Right lung (tissue), 2 donors: ENCODE measurements at regions not wholly inside any gene's neighbourhood (a gene's known extent, or its start where the extent isn't known, plus 50 kb on each side); places are given as distances from the start of the nearest gene placed in this dataset.

ENCODE experiments used
- DNase-seq, 2 donors: peaks; one replicate each; pipeline ENCODE4 v3.0.0-alpha.2; 2013

DNA sequence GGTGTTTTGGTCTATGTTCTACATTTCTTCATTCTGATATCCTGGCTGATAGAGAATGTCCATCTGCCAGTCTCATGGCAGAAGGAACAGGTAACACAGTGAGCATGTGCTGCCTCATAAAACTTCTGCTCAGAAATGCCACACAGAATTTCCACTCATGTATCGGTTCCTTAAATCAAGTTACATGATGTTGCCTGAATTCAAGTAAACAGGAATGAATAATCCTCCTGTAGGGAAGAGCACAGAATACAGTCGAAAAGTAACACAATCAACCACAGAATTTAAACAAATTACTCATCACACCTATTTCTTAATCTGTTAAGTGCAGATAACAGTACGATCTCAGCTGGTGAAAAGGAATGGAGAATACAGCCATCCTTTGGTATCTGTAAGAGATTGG, 74.7 kb downstream of the FAM217A start:
- DNase-seq, result no peak

DNA sequence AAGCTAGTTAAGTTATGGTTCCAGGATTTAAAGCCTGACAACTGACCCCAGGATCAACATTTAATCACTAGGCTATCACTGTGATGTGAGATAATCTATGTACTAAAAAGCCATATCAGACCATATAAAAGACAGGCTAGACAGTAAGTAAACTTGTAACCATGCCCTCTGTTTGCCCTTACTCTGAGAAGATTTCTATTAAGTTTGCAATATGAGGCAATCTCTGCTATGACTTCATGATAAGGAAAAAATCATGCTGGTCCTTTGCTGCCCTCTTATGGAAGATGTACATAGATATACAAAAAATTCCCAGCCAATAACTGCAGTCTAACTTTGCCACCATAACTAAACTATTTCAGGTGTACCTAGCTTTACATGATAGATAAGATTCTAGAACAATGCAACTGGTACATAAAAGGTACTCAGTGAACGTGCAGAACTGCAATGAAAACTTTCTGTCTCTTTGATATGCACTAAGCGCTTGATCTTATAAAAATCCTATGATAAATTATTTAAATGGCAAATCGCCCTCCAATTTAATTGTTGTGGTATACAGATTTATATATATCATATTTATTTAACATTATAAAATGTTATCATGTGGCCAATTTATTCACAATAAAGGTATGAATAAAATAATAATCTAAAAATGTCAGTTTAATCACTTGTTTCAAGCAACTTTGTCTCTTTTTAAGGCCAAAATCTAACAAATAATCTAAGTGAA, 70.5 kb downstream of the FAM217A start:
- DNase-seq, result peak; percentile 60 to 75

DNA sequence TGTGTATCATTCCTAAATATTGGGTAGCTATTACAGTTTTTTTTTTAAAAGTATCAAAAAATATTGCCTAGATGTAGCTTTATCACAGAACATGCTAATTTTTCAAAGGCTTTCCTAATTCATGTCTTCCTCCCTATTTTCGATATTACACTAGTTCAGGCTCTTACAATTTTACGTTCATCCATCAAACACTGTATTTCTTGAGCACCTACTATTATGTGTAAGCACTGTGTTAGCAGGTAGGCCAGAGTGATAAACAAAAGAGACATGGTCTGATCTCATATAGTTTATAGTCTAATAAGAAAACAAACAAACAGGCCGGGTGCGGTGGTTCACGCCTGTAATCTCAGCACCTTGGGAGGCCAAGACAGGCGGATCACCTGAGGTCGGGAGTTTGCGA, 69.5 kb downstream of the FAM217A start:
- DNase-seq, result no peak

DNA sequence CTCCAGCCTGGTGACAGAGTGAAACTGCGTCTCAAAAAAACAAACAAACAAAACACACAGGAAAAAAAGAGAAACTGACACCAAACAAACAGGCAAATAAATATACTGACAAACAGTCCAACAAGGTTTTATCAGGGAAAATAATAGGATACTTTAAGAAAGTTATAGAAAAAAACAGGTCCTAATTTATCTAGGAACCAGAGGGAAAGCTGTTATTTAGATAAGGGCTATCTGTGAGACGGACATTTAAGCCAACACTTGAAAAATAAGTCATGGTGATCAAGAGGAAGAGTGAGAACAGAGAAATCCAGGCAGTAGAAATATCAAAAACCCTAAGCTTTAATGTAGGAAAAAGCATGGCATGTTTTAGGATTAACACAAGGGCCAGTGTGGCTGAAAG, 68.9 kb downstream of the FAM217A start:
- no peak for DNase-seq

DNA sequence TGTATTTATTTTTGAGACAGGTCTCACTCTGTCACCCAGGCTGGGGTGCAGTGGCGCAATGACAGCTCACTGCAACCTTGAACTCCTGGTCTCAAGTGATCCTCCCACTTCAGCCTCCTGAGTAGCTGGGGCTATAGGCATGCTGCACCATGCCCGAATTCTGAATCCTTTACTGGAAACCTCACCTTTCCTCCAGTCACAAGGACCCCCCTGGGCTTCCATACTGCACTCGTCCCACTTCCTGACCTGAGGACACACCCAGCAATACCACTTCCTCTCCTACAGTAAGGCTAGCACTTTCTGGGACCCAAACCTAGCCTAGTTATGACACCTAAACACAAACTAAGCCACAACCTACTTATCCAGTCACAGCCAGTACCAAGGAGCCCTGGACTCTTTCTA, 68.2 kb downstream of the FAM217A start:
- no peak for DNase-seq

DNA sequence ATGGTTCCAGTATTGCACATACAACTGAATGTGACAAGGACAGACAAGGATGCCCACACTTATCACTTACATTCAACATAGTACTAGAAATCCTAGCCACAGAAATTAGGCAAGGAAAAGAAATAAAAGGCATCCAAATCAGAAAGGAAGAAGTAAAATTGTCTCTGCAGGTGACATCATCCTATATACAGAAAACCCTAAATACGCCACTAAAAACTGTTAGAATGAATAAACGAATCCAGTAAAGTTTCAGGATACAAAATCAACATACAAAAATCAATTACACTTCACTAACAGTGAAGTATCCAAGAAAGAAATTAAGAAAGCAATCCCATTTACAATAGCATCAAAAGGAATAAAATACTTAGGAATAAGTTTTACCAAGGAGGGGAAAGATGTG, 66.1 kb downstream of the FAM217A start:
- DNase-seq, result no peak

DNA sequence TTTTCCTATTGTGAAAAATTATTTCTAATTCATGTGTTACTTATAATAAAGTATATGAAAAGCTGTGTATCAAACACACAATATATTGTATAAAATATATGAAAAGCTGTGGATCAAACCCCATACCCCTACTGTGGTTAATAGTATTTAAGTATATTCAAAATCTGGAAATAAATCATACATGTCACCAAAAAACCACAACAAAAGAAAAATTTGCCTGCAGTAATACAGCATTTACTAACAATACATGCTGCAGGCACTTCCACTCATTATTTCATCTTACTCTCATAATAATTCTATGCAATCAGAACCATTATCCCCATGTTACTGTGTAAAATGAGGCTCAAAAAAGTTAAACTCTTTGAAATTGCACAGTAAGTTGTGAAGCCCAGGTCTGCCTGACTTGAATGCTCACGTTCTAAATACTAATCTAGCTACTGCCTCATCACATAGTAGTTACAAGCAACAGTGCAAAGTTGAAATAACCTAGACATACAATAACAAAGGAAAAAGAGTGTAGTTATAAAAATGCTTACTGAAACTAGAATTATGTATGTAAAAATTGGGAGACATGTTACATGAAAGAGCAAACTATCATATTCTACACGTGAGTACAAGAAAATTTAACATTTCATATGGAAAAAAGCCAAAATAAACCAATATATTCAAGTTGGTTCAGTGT, 61.7 kb downstream of the FAM217A start:
- no peak for DNase-seq

DNA sequence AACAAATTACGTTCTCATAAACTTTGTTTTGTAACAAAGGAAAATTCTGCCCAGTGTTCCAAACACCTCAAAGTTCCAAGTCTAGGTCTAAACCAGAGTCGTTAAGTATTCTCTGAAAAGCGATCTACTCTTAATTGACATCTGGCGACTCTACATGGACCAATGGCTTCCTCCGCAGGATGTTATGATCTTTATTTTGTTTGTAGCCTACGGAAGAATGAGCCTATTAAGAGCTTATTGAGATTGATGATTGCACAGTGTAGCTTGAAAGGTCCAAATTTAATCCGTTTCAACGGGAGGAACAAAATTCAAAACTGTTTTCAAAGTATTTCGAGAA, 61.1 kb downstream of the FAM217A start:
- DNase-seq, result peak in 1 of 2 donors; percentile 64

DNA sequence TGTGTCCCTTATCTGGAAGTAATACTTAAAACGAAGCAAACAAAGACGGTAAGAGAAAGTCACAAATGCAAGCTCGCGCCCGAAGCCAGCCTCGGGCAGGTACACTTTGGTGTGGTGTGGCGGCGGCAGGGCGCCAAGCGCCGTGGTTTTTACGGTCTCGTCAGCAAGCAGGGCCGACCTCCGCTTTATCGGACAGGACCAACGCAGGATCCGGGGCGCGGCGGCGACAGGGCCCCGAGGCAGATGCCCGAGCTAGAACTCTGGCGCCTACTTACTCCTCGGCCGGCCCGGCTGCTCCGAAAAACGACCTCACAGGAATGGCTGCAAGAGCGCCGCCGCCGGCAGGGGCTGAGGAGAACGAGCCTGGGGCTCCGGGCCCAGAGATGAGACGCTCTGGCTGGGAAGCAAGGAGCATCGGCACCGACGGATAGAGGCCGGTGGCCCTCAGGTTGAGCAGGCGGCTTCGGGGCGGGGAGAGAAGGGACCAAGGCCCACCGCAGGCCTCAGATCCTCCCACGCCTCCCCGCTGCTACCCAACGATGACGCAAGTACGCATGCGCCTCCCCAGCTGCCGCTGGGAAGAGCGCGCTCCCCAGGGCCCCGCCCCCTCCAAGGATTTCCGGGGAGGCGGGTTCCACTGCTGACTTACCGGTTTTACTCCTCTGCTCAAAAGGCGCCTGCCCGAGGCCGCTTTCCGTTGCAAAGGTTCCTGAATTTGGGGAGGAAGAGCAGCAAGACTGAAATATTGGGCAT, 60.6 kb downstream of the FAM217A start:
- peak; percentile 97 to 98 for DNase-seq
